ENCODE measurements at regions not wholly inside any gene's neighbourhood (a gene's known extent, or its start where the extent isn't known, plus 50 kb on each side); places are given as distances from the start of the nearest gene placed in this dataset.

GRCh38 chr17:79513820-79514535 is 96.9 kb downstream of the RBFOX3 start:
- no peak for DNase-seq (ENCODE audit: low spot score in 2 of 2)
- no peak overlapping the region for H3K4me3 ChIP-seq (ENCODE audit: low read depth, poor library complexity, severe bottlenecking)
- intact Hi-C loops (cut with DNase I; ENCODE audit: low total_unique reads) = no loop called here
- TF ChIP-seq CTCF (IDR thresholded peaks at IDR 0.05) (no peak), POLR2A (IDR thresholded peaks at IDR 0.05) (no peak)
- WGBS, 2 donors = 89 to 93% methylated on average over 15 to 17 of the region's 17 CpGs

GRCh38 chr17:79513206-79513605 is 97.6 kb downstream of the RBFOX3 start:
- DNase-seq (ENCODE audit: low spot score in 2 of 2) = no peak
- WGBS, 2 donors = 91 to 97% methylated on average over 3 to 4 of the region's 4 CpGs
- no peak for TF ChIP-seq POLR2A (IDR thresholded peaks at IDR 0.05)
- no peak for TF ChIP-seq CTCF (IDR thresholded peaks at IDR 0.05)
- intact Hi-C loops (cut with DNase I; ENCODE audit: low total_unique reads) = no loop called here
- no peak overlapping the region for H3K4me3 ChIP-seq (ENCODE audit: low read depth, poor library complexity, severe bottlenecking)

GRCh38 chr17:79511471-79511870 is 99.4 kb downstream of the RBFOX3 start:
- 85 to 86% methylated on average over 7 to 10 of the region's 12 CpGs for WGBS, 2 donors
- TF ChIP-seq POLR2A (IDR thresholded peaks at IDR 0.05) (no peak), CTCF (IDR thresholded peaks at IDR 0.05) (no peak)
- DNase-seq (ENCODE audit: low spot score in 2 of 2) = no peak
- no peak overlapping the region for H3K4me3 ChIP-seq (ENCODE audit: low read depth, poor library complexity, severe bottlenecking)
- intact Hi-C loops (cut with DNase I; ENCODE audit: low total_unique reads) = no loop called here

GRCh38 chr17:79510071-79510470 is 100.8 kb downstream of the RBFOX3 start:
- 88 to 89% methylated on average over 18 of the region's 18 CpGs for WGBS, 2 donors
- TF ChIP-seq CTCF (IDR thresholded peaks at IDR 0.05) (no peak), POLR2A (IDR thresholded peaks at IDR 0.05) (no peak)

GRCh38 chr17:79509490-79509889 is 101.4 kb downstream of the RBFOX3 start:
- no peak for DNase-seq (ENCODE audit: low spot score in 2 of 2)
- intact Hi-C loops (cut with DNase I; ENCODE audit: low total_unique reads) = no loop called here
- H3K4me3 ChIP-seq (ENCODE audit: low read depth, poor library complexity, severe bottlenecking) = no peak overlapping the region
- TF ChIP-seq POLR2A (IDR thresholded peaks at IDR 0.05) (no peak), CTCF (IDR thresholded peaks at IDR 0.05) (no peak)
- WGBS, 2 donors = 70 to 81% methylated on average over 13 to 14 of the region's 14 CpGs

More at GRCh38 chr17:79510071-79510470, 100.8 kb downstream of the RBFOX3 start:
- DNase-seq (ENCODE audit: low spot score in 2 of 2) = no peak
- intact Hi-C loops (cut with DNase I; ENCODE audit: low total_unique reads) = no loop called here
- H3K4me3 ChIP-seq (ENCODE audit: low read depth, poor library complexity, severe bottlenecking) = no peak overlapping the region

- intact Hi-C loops (cut with DNase I; ENCODE audit: low total_unique reads) = no loop called here
- DNase-seq (ENCODE audit: low spot score in 2 of 2) = no peak
- no peak overlapping the region for H3K4me3 ChIP-seq (ENCODE audit: low read depth, poor library complexity, severe bottlenecking)
- TF ChIP-seq CTCF (IDR thresholded peaks at IDR 0.05) = no peak
- TF ChIP-seq POLR2A (IDR thresholded peaks at IDR 0.05) = no peak
- 77 to 81% methylated on average over 12 to 16 of the region's 18 CpGs for WGBS, 2 donors
Observed at GRCh38 chr17:79509008-79509407, 101.8 kb downstream of the RBFOX3 start.
